Urothelium cell line (cell line): ENCODE measurements at regions not wholly inside any gene's neighbourhood (a gene's known extent, or its start where the extent isn't known, plus 50 kb on each side); places are given as distances from the start of the nearest gene placed in this dataset.

Experiments used
- DNase-seq: peaks from one replicate; pipeline ENCODE4 v3.0.0; 2011; ENCODE audit warnings: low spot score, mixed read lengths
- FAIRE-seq: peaks from 2 replicates; lab custom pipeline; 2011; peaks lifted over from hg19 to GRCh38; lab: Jason Lieb, UNC

DNA sequence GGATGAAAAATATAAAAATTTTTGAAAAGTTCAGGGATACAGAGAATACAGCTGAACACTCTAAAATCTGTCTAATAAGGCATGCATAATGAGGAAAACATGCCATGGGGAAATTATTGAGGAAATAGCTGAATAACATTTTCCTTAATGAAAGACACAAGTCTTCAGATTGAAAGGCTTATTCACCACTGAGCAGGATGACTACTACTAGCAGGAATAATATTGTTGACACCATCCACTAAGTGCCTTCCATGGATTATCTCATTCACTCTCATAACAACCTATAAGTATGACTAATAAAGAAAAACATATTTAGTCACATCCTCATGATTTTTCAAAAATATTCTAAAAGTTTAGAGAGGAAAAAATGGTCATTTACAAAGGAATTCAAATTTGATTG lies 96.7 kb upstream of the FER start:
- DNase-seq, result no peak
- FAIRE-seq, result no peak

DNA sequence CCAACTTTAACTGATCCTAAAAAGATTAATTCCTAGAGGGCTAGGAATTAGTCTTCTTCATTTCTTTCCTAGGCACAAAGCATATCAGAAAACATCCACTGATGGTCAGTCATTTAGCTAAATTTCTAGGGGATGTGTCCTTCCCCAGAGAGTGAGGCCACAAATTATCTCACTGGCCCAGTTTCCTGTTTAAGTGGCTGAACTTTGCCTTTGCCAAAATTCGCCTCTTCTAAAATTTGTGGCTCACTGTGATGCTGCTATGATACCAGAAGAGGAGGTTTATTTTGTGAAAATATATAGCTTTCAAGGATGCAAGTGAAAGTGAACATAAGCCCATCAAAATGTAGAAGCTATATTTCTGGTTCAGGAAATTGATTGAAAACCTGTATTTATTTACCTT lies 98.1 kb upstream of the FER start:
- DNase-seq, result no peak
- FAIRE-seq, result no peak

DNA sequence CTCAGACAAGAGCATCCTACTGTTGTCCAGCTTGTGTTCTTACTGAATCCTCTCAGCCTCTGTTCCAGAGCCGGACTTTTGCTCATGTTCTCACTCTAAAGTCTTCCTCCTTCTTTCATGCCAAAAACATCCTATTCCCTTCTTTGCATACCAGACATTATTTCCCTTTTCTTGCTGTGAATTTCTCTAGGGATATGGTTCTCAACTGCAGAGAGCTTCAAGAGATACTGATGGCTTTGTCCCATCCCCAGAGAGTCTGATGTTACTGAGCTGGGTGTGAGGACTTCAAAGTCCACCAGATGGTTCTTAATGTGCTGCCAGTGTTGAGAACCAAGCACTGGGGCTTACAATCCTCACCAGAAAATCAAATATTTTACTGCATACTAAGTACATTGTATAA lies 98.6 kb upstream of the FER start:
- FAIRE-seq (no peak), DNase-seq (no peak)

DNA sequence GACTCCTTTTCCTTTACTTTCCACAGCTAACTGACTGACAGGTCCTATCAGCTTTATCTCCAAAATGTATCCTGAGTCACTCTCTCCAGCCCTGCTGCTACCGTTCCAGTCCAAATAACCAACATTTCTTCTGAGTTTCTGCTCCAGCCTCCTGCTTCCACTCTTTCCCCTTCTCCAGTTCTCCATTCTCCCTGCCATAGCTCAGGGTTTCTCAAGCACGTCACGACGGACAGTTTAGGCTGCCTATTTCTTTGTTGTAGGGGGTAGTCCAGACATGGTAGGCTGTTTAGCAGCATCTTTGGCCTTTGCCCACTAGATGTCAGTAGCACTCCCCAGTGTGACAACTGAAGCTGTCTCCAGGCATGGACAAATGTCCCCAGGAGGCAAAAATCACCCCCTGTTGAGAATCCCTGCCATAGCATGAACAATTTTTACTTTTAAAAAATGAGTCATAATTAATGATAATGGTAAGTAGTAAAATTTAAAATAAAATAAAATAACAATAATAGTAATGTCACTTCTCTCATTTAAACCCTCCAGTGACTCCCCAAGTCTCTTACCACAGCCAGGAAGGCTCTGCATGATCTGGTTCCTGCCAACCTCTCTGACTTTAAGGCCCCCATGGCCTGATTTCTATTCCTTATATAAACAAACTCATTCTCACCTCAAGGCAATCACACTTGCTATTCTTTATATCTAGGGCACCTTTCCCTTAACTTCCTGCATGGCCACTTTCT lies 105.4 kb upstream of the FER start:
- FAIRE-seq (peak; percentile 56), DNase-seq (peak; percentile 77)

DNA sequence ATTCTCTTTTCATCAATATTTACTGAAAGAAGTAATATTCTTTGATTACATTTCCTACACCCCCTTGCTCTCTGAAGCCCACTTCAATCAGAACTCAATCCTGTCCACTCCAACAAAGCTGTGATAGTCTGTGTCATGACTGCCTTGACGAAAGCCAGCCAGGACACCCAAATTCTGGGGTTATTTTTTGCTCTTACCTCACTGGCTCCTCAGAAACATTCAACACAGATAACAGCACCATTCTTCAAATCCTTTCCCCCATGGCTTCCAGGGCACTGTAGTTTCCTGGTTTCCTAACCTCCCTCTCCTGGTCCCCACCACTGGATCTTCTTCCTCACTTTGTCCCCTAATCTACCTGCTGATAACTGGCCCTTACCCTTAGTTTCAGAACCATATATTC lies 106.1 kb upstream of the FER start:
- no peak for DNase-seq
- no peak for FAIRE-seq

DNA sequence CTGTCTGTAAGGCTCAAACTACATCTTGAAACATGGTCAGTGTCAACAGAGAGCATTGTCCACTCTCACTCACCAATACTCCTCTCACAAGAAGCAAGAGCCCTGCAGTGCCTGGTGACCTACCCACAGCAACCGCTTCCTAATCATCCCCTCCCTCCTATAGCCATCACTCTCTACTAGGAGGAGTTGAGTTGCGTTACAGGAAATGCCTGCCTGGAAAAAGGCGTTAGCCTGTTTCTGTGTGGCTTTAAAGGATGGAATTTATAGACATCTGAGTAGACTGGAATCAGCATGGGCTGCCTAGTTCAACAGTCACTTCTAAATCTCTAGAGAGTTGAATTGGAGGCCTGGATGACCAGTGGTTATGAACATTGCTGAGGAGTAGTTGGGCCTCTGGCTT lies 108.3 kb upstream of the FER start:
- no peak for FAIRE-seq
- DNase-seq, result no peak

DNA sequence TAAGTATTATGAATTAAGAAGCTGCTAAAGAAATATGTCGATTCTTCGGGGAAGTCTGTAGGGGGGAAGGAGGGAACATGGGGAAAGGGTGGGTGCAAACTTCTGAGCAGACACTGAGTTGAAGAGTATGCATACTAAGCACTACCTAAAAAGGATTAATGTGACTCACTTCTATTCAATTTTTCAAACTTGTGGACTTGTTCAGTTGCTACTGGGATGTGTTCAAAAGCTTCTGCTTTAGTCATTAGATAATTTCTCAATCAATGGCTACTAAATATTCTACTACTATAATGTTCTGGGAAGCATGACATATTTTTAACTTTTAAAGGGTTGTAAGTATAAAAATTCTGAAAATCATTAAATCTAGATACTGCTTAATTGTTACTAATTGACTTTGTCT lies 109.7 kb upstream of the FER start:
- DNase-seq, result no peak
- FAIRE-seq, result no peak

DNA sequence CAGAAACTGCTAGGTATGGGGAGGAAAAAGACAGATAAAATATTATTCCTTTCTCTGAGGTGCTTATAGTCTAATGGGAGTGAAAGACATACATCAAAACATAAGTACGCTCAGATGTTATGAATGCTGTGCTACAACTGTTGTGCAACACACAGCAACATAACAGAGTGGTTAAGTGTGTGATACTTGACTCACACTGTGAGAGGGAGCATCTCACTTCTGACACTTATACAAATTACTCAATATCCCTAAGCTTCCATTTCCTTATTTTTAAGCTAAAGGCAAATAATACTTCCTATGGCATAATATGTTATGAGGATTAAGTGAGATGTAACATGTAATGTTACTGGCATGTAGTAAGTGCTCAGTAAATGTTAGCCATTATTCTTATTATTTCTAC lies 110.6 kb upstream of the FER start:
- DNase-seq (no peak), FAIRE-seq (no peak)

DNA sequence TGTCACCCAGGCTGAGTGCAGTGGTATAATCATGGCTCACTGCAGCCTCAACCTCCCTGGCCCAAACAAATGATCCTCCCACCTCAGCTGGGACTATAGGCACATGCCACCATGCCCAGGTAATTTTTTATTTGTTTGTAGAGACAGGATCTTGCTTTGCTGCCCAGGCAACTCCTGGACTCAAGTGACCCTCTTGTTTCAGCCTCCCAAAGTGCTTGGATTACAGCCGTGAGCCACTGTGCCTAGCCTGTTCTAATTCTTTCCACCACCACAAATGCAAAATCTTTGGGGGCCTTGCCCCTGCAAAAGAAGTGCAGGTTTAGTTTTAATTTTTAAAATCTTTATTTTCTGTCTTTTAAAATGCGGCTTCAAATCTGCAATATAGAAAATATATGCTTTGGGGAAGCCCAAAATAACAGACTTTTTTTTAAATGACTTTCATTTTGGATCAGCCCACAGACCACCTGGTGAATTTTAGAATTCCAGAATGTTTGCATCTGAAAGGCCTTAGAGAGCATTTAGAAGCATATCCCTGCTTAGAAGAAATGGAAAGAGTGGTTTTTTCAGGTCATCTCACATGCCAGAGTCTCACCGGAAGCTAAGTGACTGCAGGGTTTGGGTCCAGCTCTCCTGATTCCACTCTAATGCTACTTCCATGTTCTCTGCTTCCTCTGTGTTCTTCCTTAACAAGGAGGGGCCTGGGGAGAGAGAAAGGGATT lies 111.4 kb upstream of the FER start:
- DNase-seq, result no peak
- no peak for FAIRE-seq

DNA sequence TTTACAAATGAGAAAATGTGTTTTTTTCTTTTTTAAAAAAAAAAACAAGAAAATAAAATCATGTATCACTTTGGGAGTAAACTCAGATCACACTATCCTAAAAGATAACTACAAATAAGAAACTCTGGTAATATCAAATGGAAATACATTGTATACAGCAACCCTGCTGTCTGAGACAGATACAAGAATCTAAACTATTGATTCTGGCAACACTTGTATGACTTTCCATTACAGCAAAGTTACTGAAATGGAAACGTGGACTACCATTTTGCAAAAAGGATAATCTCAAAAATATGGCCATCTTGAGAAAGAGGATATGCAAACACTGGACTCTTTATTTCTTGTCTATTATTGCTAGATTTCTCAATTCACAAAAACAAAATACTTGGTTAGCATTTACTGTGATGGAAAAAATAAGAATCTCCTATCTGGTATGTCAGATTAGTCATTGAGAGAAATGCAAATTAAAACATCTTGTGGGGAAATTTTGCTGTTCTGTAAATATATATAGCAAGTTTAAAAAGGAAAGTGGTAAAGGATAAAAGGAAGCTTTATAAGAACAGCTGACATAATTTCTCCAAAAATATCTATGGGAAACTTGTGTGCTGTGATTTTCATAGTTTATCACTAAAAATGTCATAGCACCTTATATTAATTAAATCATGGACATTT lies 112.9 kb upstream of the FER start:
- DNase-seq (no peak), FAIRE-seq (no peak)

DNA sequence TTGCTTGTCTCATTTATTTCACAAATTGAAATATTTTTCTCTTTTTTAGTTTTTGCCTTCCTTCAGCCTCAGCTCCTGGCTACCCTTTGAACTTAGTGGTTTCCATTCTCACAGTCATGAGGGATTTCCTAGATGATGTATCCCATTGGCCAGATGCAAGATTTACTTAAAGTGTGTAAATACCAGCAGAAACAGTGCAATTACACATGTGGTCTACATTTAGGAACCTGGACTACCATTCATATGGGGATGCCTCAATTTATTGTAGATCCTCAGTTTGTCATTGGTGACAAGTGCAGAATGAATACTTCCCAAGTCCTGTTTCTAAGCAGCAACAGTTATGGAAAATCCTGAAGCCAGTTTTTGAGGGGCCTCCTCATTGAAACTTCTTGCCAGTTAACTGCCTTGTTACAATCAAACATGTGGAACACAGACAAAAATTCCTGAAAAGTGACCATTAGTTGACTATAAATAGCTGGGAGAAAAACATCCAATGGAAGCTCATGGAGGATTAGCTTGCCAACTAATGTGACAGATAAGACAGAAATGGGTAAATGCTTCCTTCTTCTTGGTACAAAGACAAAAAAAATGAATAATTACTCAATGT lies 113.6 kb upstream of the FER start:
- no peak for DNase-seq
- FAIRE-seq, result no peak

DNA sequence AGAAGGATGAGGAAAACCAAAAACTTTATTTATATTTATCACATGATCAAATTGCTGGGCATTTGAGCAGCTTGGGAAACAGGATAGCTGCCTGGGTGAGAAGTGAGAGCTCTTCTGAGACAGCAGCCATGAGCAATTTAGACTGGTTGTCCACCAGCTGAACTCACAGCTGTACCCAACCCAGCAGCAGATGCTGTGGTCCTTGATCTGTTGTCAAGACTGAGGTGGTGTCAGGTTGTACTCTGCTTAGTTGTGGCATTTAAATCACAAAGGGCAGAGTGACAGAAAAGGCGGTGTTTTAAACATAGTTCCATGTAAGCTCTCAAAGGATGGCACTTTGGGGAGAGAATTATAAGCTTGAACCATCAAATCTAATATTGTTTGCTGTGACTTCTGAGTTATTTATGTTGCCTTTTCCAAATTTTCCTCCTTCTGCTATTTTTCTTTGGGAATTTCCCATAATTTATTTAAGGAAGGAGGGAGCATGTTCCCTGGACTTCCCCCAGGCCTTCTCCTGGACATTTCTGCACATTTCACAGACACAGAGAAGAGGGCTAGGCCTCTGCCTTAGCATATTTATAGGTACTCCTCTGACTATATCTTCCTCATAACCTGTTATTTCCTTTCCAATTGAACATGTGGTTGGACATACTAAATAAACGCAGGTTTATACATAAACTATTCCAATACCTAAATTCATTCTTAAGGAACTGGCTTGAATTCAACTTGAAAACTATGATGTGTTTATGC lies 117.7 kb upstream of the FER start:
- FAIRE-seq (no peak), DNase-seq (no peak)

DNA sequence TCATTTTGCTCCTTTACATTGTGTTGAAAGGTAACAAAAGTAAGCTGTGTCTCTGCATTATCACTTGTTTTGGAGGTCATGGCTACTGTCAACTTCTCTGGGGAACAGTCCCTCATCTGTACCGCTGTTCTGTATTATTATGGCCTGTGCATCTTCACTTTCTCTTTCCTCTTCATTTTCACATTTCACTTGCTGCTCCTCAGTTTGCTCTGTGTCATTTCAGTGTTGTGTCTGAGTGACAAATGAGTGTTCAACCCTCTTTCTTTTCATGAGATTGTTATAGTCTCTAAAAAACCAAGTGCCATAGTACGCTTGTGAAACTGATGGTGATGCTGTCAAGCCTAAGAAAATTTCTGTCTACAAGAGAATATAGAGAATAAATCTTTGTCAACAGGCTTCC lies 122.0 kb upstream of the FER start:
- FAIRE-seq, result no peak
- no peak for DNase-seq

DNA sequence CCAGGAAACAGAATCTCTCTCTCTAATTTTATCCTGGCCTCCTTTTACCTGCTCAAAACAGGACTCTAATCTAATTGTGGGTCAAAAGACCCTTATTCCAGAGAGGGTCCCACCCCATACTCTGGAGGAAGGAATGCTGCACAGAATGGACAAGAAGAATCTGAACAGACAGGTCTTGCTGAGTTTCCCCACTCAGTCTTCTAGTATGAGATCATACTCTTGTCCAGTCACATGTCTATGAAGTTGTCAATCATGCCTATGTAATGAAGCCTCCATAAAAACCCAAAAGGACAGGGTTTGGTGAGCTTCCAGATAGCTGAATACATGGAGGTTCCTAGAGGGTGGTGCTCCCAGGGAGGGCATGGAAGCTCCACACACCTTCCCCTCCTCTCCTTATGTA lies 123.9 kb upstream of the FER start:
- DNase-seq, result no peak
- FAIRE-seq, result no peak

DNA sequence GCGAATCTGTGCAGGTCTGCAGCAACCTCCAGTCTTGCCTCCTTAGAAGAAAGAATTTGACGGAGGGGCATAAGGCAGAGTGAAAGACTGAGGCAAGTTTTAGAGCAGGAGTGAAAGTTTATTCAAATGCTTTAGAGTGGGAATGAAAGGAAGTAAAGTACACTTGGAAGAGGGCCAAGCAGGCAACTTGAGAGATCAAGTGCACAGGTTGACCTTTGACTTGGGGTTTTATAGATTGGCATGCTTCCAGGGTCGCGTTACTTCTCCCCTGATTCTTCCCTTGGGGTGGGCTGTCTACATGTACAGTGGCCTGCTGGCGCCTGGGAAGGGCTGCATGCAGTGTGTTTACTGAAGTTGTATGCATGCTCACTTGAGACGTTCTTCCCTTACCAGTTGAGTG lies 127.2 kb upstream of the FER start:
- DNase-seq (no peak), FAIRE-seq (no peak)

DNA sequence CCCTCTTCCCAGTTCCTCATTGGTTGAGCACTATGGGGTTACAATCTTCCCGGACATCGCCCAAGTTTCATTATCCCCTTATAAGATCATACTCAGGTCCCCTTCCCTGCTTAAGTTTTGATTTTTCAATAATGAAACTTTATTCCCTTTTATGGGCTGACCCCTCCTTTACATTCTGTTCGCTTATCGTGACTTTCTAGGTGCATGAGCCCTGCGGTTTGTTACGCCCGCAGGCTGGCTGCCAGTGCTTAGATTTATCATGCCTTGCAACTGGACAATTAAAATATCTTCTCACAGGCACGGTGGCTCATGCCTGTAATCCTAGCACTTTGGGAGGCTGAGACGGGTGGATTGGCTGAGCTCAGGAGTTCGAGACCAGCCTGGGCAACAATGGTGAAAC lies 127.9 kb upstream of the FER start:
- FAIRE-seq, result no peak

DNA sequence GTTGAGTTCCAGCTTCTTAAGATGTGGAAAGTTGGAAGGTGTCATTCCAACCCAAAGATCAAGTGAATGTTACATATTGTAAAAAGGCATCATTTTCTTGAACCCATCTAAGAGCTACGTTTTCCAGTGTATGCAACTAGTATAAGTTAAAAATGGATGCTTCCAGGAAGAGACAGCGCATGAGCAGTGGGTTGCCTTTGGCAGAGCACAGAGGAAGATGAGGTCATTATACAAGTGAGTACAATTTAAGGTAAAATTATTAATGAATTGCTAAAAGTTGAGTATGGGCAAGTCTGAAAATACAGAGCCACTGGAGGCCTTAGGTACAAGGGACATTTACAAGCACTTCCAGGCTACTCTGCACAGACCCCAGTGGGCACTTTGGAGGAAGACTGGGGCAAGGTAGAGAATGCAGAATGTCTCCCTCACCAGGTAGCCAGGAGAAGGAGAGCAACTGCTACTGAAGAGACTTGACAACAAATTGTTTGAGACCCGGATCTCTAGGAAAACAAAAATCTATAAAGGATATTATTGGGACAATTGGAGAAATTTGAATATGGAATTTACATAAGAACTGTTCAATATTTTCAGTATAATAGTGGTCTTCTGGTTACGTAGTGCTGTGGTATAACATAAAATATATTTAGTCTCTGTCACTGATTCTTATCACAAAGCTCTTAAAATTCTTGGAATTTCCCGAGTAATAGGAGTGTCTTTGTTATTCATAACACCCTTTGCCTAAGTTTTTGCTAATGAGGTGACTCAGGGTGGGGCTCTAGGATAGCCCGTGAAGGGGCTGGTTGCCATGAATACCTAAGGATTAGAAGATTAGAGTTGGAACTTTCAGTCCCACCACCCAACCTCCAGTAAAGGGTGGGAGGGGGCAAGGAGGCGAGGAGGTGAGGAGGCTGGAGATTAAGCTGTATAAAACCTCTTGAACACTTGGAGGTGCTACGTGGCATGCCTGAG lies 129.9 kb upstream of the FER start:
- no peak for DNase-seq
- FAIRE-seq, result no peak

More for the DNA sequence above, 127.9 kb upstream of the FER start:
- DNase-seq, result no peak

DNA sequence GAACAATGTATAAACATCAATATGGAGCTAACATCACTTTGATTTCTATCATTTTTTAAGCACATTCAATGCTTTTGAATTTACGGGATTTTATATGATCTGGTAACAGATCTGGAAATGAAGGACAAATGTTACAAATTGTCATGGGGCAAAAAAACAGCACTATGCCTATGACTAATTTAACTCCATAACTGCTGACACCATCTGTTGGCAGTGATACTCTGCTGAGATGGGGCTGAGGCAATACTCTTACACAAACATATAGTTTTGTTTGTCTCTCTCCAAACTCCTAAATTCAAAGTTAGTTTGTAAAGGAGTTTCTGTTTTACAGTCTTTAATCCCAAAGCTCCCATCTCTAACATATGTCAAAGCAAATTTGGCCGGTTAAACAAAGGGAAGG lies 132.5 kb upstream of the FER start:
- DNase-seq, result no peak
- no peak for FAIRE-seq

DNA sequence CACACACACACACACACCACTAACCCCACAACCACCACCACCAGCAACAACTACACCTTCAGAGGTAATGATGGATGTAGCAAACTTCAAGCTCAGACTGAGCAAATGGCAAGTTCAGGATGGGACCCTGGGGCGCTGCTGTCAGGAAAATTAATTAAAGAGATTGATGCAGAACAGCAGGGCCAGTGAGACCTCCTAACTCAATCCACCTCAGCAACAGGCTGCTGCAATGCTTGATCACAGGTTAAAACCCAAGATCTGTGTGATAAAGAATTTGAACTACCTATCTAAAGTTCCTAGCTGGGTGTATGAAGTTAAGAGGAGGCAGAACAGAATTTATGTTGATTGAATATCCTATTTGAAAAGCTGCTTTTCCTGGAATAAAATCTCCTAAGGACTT lies 140.3 kb upstream of the FER start:
- no peak for DNase-seq
- FAIRE-seq, result no peak

DNA sequence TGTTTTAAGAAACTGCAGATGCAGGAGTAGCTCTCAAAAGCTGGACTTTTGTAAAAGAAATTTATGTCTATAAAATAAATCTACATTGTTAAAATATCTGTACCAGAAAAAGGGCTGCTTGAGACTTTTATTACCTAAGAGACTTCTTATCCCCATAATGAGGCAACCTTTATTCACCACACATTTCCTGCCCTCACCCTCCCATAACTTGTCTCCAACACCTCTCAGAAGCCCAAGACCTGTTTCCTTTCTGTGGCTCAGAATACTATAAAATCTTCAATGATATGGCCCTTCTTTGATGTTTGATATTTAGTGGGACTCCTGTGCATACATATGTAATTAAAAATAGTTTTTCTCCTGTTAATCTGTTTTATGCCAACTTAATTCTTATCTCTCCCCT lies 141.5 kb upstream of the FER start:
- FAIRE-seq (no peak), DNase-seq (no peak)
